GM13977 (cell line): ENCODE measurements at regions not wholly inside any gene's neighbourhood (a gene's known extent, or its start where the extent isn't known, plus 50 kb on each side); places are given as distances from the start of the nearest gene placed in this dataset.
"Not testable (repeated sequence)": the region's sequence is repeated elsewhere in the genome, so short reads cannot be mapped to it uniquely, and the experiment has no call there.

Experiments
- DNase-seq: peaks from one replicate; pipeline ENCODE4 v3.0.0; 2012; ENCODE audit warnings: low spot score
- in situ Hi-C: fragments of 300-500 bp; cut with MboI; formaldehyde crosslinking; loops from one replicate; pipeline ENCODE4 v1.12.0; 2022; ENCODE audit warnings: low sequenced_read_pairs, low pct_unique_long_range_greater_than_20kb, mixed read lengths, inconsistent platforms; ENCODE audit not compliant: unreplicated experiment
- TF ChIP-seq, protein P1 (sequence below): IDR thresholded peaks from 2 replicates; pipeline ENCODE4 v1.5.1; 2012; ENCODE audit warnings: mild to moderate bottlenecking, control low read depth; ENCODE audit not compliant: insufficient read depth; ENCODE audit errors: extremely low read depth, missing control alignments

DNA sequence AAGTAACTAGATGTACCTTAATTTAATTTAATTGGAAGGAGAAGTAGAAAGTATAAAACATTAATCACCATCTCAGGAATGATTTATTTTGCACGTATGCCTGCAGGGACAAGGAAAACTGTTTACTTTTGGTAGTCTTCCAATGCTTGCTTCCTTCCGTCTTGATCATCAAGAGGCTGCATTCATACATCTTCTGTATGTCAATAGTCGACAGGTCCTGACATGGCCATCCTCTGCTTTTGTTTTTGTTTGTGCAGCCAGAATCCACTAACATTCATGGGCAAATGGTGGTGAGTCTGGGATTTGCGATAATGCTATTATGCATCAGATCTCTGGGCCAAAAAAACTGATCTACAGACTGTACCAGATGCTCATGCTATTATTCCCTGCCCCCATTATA lies 56.6 kb upstream of the ZPLD1 start:
- no peak for DNase-seq
- in situ Hi-C loops, result no loop called here
- TF ChIP-seq, protein P1, sequence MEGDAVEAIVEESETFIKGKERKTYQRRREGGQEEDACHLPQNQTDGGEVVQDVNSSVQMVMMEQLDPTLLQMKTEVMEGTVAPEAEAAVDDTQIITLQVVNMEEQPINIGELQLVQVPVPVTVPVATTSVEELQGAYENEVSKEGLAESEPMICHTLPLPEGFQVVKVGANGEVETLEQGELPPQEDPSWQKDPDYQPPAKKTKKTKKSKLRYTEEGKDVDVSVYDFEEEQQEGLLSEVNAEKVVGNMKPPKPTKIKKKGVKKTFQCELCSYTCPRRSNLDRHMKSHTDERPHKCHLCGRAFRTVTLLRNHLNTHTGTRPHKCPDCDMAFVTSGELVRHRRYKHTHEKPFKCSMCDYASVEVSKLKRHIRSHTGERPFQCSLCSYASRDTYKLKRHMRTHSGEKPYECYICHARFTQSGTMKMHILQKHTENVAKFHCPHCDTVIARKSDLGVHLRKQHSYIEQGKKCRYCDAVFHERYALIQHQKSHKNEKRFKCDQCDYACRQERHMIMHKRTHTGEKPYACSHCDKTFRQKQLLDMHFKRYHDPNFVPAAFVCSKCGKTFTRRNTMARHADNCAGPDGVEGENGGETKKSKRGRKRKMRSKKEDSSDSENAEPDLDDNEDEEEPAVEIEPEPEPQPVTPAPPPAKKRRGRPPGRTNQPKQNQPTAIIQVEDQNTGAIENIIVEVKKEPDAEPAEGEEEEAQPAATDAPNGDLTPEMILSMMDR, result no peak

DNA sequence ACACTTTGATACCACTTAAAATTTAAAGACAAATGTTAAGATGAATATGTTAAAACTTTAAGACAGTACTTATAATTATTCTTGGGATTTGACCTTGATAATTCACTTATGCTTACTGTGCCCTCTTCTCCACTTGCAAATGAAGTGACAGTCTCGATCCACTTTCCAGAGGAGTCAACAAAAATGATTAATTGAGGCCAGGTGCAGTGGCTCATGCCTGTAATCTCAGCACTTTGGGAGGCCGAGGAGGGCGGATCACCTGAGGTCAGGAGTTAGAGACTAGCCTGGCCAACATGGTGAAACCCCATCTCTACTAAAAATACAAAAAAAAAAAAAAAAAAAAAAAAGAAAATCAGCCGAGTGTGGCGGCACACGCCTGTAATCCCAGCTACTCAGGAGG lies 52.6 kb upstream of the ZPLD1 start:
- DNase-seq, in situ Hi-C loops: not testable (repeated sequence)
